Ascending aorta (tissue), 2 donors: ENCODE measurements at regions not wholly inside any gene's neighbourhood (a gene's known extent, or its start where the extent isn't known, plus 50 kb on each side); places are given as distances from the start of the nearest gene placed in this dataset.
"Not testable (repeated sequence)": the region's sequence is repeated elsewhere in the genome, so short reads cannot be mapped to it uniquely, and the experiment has no call there.

Experiments
- DNase-seq, 2 donors: peaks; one replicate each; pipeline ENCODE4 v3.0.0-alpha.2; 2019; ENCODE audit warnings: low spot score in 2 of 2
- H3K27ac ChIP-seq, 2 donors: fragments of 200-600 bp; sonication (generic); one replicate each; pipeline ENCODE4 v1.5.1; 2016 to 2017; ENCODE audit warnings: mild to moderate bottlenecking in 1 of 2
- H3K27me3 ChIP-seq: fragments of 200-600 bp; sonication (generic); one replicate; pipeline ENCODE4 v1.5.1; 2017
- H3K36me3 ChIP-seq, 2 donors: fragments of 200-600 bp; sonication (generic); one replicate each; pipeline ENCODE4 v1.5.1; 2016
- H3K4me1 ChIP-seq, 2 donors: fragments of 200-600 bp; sonication (generic); one replicate each; pipeline ENCODE4 v1.5.1; 2016 to 2017; ENCODE audit warnings: mild to moderate bottlenecking in 1 of 2
- H3K4me3 ChIP-seq, 2 donors: fragments of 200-600 bp; sonication (generic); one replicate each; pipeline ENCODE4 v1.5.1; 2016 to 2017; ENCODE audit warnings: mild to moderate bottlenecking in 1 of 2
- H3K9me3 ChIP-seq, 2 donors: fragments of 200-600 bp; sonication (generic); one replicate each; pipeline ENCODE4 v1.5.1; 2016
- CTCF ChIP-seq, 3 experiments: fragments of 200-600 bp in 2 of 3; fragments of 450-650 bp in 1 of 3; sonication (generic) in 2 of 3; IDR thresholded peaks; one replicate each; pipeline ENCODE4 v1.5.1; 2016 to 2019; ENCODE audit warnings: antibody characterized with exemption in 3 of 3, mild to moderate bottlenecking in 1 of 3, moderate library complexity in 1 of 3
- intact Hi-C: fragments of 100-400 bp; cut with DNase I; formaldehyde crosslinking; loops from one replicate; pipeline ENCODE4 v1.15.1; 2023

- H3K27me3 ChIP-seq = no peaks in the 10 kb centered on the region
Measured at GRCh38 chr3:82461049-82461889, 699.8 kb upstream of the GBE1 start.

DNA sequence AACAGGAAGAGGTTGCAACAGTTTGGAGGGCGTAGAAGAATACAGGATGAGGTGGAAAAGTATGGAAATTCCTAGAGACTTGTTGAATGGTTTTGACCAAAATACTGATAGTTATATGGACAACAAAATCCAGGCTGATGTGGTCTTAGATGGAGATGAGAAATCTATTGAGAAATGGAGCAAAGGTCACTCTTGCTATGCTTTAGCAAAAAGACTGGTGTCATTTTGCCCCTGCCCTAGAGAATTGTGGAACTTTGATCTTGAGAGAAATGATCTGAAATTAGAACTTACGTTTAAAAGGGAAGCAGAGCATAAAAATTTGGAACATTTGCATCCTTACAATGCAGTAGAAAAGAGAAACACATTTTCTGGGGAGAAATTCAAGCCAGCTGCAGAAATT is 686.9 kb upstream of the GBE1 start:
- Histone ChIP-seq H3K36me3 (no peaks in the 10 kb centered on the region), H3K4me1 (no peaks in the 10 kb centered on the region), H3K27me3 (no peaks in the 10 kb centered on the region), H3K27ac (no peak overlapping the region), H3K4me3 (no peak overlapping the region), H3K9me3 (no peaks in the 10 kb centered on the region)
- no peak for TF ChIP-seq CTCF (IDR thresholded peaks at IDR 0.05)
- intact Hi-C loops = no loop called here
- DNase-seq = no peak

More at GRCh38 chr3:82461049-82461889, 699.8 kb upstream of the GBE1 start:
- H3K36me3 ChIP-seq = no peaks in the 10 kb centered on the region
- no peak for DNase-seq
- intact Hi-C loops = no loop called here
- no peak overlapping the region for H3K4me3 ChIP-seq
- no peaks in the 10 kb centered on the region for H3K9me3 ChIP-seq
- no peak overlapping the region for H3K27ac ChIP-seq
- no peak for TF ChIP-seq CTCF (IDR thresholded peaks at IDR 0.05)
- H3K4me1 ChIP-seq = no peaks in the 10 kb centered on the region

DNA sequence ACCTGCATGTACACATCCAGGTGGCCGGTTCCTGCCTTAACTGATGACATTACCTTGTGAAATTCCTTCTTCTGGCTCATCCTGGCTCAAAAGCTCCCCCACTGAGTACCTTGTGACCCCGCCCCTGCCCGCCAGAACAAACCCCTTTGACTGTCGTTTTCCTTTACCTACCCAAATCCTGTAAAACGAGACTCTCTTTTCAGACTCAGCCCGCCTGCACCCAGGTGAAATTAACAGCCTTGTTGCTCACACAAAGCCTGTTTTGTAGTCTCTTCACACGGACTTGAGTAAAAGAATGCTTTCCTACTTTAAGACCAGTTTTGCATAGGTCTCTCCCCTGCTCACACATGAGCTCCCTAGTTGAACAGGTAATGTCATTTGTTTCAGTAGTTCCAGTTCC is 667.4 kb upstream of the GBE1 start:
- H3K27me3 ChIP-seq, intact Hi-C loops, H3K9me3 ChIP-seq, H3K36me3 ChIP-seq, H3K27ac ChIP-seq, DNase-seq, H3K4me3 ChIP-seq, H3K4me1 ChIP-seq: not testable (repeated sequence)

DNA sequence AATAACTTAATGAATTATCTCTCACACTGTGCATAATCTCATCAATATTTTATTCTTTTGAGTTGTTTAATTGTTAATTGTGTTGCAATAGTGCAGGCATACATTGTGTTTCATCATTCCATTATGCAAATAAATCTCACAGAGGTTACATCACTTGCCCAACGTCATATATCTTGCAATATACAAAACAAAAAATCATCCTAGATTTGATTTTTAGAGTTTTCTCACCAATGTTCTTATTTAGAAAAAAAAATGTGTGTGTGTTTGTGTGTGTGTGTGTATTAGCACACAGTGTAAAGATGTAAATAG is 662.5 kb upstream of the GBE1 start:
- H3K27ac ChIP-seq = no peak overlapping the region
- no peak overlapping the region for H3K4me3 ChIP-seq
- no peaks in the 10 kb centered on the region for H3K36me3 ChIP-seq
- DNase-seq = no peak
- no peaks in the 10 kb centered on the region for H3K27me3 ChIP-seq
- TF ChIP-seq CTCF (IDR thresholded peaks at IDR 0.05) = no peak
- intact Hi-C loops = no loop called here
- no peaks in the 10 kb centered on the region for H3K4me1 ChIP-seq
- H3K9me3 ChIP-seq = no peaks in the 10 kb centered on the region

GRCh38 chr3:82423268-82424030 is 662.0 kb upstream of the GBE1 start:
- H3K27me3 ChIP-seq = no peaks in the 10 kb centered on the region
- H3K4me3 ChIP-seq = no peak overlapping the region
- intact Hi-C loops = no loop called here
- DNase-seq = no peak
- no peaks in the 10 kb centered on the region for H3K9me3 ChIP-seq
- H3K4me1 ChIP-seq = no peaks in the 10 kb centered on the region
- H3K27ac ChIP-seq = no peak overlapping the region
- no peak for TF ChIP-seq CTCF (IDR thresholded peaks at IDR 0.05)
- no peaks in the 10 kb centered on the region for H3K36me3 ChIP-seq

GRCh38 chr3:82416830-82417229 is 655.4 kb upstream of the GBE1 start:
- H3K9me3 ChIP-seq = no peaks in the 10 kb centered on the region
- H3K36me3 ChIP-seq = no peaks in the 10 kb centered on the region
- DNase-seq = no peak
- no peak overlapping the region for H3K27ac ChIP-seq
- intact Hi-C loops = no loop called here
- H3K27me3 ChIP-seq = no peaks in the 10 kb centered on the region
- H3K4me3 ChIP-seq = no peak overlapping the region
- no peaks in the 10 kb centered on the region for H3K4me1 ChIP-seq
- TF ChIP-seq CTCF (IDR thresholded peaks at IDR 0.05) = no peak
